Lower leg skin (tissue), 3 donors: ENCODE measurements at regions not wholly inside any gene's neighbourhood (a gene's known extent, or its start where the extent isn't known, plus 50 kb on each side); places are given as distances from the start of the nearest gene placed in this dataset.
A peak's percentile ranks its signal among the peaks of the same experiment; 100 is the strongest.
"Not testable (repeated sequence)": the region's sequence is repeated elsewhere in the genome, so short reads cannot be mapped to it uniquely, and the experiment has no call there.

Experiments
- DNase-seq, 2 donors: peaks; one replicate each; pipeline ENCODE4 v3.0.0-alpha.2; 2019; ENCODE audit warnings: low spot score in 2 of 2
- H3K4me3 ChIP-seq: fragments of 200-600 bp; sonication (generic); 2 replicates; pipeline ENCODE4 v1.5.1; 2017; ENCODE audit warnings: mild to moderate bottlenecking, low read depth; ENCODE audit not compliant: poor library complexity, severe bottlenecking
- WGBS, 2 donors: methylation state at CpG; one replicate each; pipeline ENCODE4 v1.1.5; 2018; 5-methylcytosine and 5-hydroxymethylcytosine counted together
- intact Hi-C: fragments of 100-400 bp; cut with DNase I; formaldehyde crosslinking; loops from one replicate; pipeline ENCODE4 v1.15.0; 2023; ENCODE audit warnings: low total_unique reads

- whole genome bisulfite sequencing, 2 donors = 88 to 89% methylated on average over 14 to 28 of the region's 28 CpGs
- peak; percentile 24 to 88 for DNase-seq
- H3K4me3 ChIP-seq, intact Hi-C loops: not testable (repeated sequence)
These were observed 270.7 kb downstream of the OR4F29 start for GRCh38 chr1:180749-181205.

- peak in 1 of 2 donors; percentile 74 for DNase-seq
- H3K4me3 ChIP-seq, intact Hi-C loops: not testable (repeated sequence)
- 93 to 94% methylated on average over 4 of the region's 4 CpGs for WGBS, 2 donors
These were observed 312.6 kb downstream of the OR4F29 start for GRCh38 chr1:138842-139241.

- peak in 1 of 2 donors; percentile 59 for DNase-seq
- intact Hi-C loops, H3K4me3 ChIP-seq: not testable (repeated sequence)
- 95% methylated on average over 9 of the region's 16 CpGs; no CpG with 5 or more reads in 1 of the 2 donors for WGBS, 2 donors
These were observed 313.8 kb downstream of the OR4F29 start for GRCh38 chr1:137664-138063.

GRCh38 chr1:136344-136932, 315.0 kb downstream of the OR4F29 start:
- intact Hi-C loops, H3K4me3 ChIP-seq: not testable (repeated sequence)
- 95 to 97% methylated on average over 18 to 34 of the region's 34 CpGs for whole genome bisulfite sequencing, 2 donors
- DNase-seq = peak in 1 of 2 donors; percentile 45

GRCh38 chr1:134936-135335, 316.5 kb downstream of the OR4F29 start:
- WGBS, 2 donors = 95% methylated on average over 18 to 20 of the region's 21 CpGs
- peak in 1 of 2 donors; percentile 62 for DNase-seq
- not testable (repeated sequence) for H3K4me3 ChIP-seq

GRCh38 chr1:118440-118839, 333.0 kb downstream of the OR4F29 start:
- H3K4me3 ChIP-seq, DNase-seq, intact Hi-C loops: not testable (repeated sequence)

More at GRCh38 chr1:134936-135335, 316.5 kb downstream of the OR4F29 start:
- intact Hi-C loops = not testable (repeated sequence)

GRCh38 chr1:115534-115933, 335.9 kb downstream of the OR4F29 start:
- intact Hi-C loops, DNase-seq, H3K4me3 ChIP-seq: not testable (repeated sequence)
- WGBS, 2 donors = 80 to 88% methylated on average over 2 of the region's 2 CpGs

GRCh38 chr1:104776-105175, 346.7 kb downstream of the OR4F29 start:
- WGBS, 2 donors = 33 to 44% methylated on average over 1 to 2 of the region's 3 CpGs
- peak in 1 of 2 donors; percentile 13 for DNase-seq
- intact Hi-C loops, H3K4me3 ChIP-seq: not testable (repeated sequence)

GRCh38 chr1:99481-99880, 352.0 kb downstream of the OR4F29 start:
- intact Hi-C loops, H3K4me3 ChIP-seq: not testable (repeated sequence)
- WGBS, 2 donors = 67% methylated on average over 1 of the region's 3 CpGs; no CpG with 5 or more reads in 1 of the 2 donors
- peak in 1 of 2 donors; percentile 9 for DNase-seq

- WGBS, 2 donors = no CpG with 5 or more reads among the region's 1 CpG
- DNase-seq, H3K4me3 ChIP-seq, intact Hi-C loops: not testable (repeated sequence)
These were observed 352.7 kb downstream of the OR4F29 start for GRCh38 chr1:98811-99210.

GRCh38 chr1:91279-91678, 360.2 kb downstream of the OR4F29 start:
- H3K4me3 ChIP-seq, DNase-seq, intact Hi-C loops: not testable (repeated sequence)
- WGBS, 2 donors = no CpG with 5 or more reads among the region's 4 CpGs

GRCh38 chr1:88110-88509, 363.4 kb downstream of the OR4F29 start:
- WGBS, 2 donors = 81 to 89% methylated on average over 3 to 6 of the region's 9 CpGs
- peak in 1 of 2 donors; percentile 28 for DNase-seq
- intact Hi-C loops, H3K4me3 ChIP-seq: not testable (repeated sequence)

- H3K4me3 ChIP-seq, intact Hi-C loops: not testable (repeated sequence)
- WGBS, 2 donors = 56 to 70% methylated on average over 3 of the region's 3 CpGs
These were observed 372.3 kb downstream of the OR4F29 start for GRCh38 chr1:79152-79551.

GRCh38 chr1:65119-65518, 386.4 kb downstream of the OR4F29 start, which contains the start of gene OR4F5:
Gene OR4F5, plus strand, starts transcription at chr1:65419.
- intact Hi-C loops, H3K4me3 ChIP-seq, DNase-seq: not testable (repeated sequence)
- no CpG with 5 or more reads among the region's 2 CpGs for whole genome bisulfite sequencing, 2 donors

More at GRCh38 chr1:79152-79551, 372.3 kb downstream of the OR4F29 start:
- DNase-seq = not testable (repeated sequence)

- H3K4me3 ChIP-seq, intact Hi-C loops, DNase-seq: not testable (repeated sequence)
- 67 to 72% methylated on average over 3 of the region's 3 CpGs for WGBS, 2 donors
These were observed 395.4 kb downstream of the OR4F29 start for GRCh38 chr1:56014-56531.
